Activated CD8-positive, alpha-beta T cell treated with anti-CD3 and anti-CD28 coated beads for 36 hours (primary cell): ENCODE measurements at regions not wholly inside any gene's neighbourhood (a gene's known extent, or its start where the extent isn't known, plus 50 kb on each side); places are given as distances from the start of the nearest gene placed in this dataset.

Source experiments
- ATAC-seq: fragments of 200-7000 bp; cut with Tn5 transposase; one replicate; pipeline ENCODE4 v1.10.0; 2021; ENCODE audit warnings: mild to moderate bottlenecking, moderate library complexity
- CTCF ChIA-PET: fragments of 350-600 bp; sonication (Branson Sonifier 250); formaldehyde crosslinking; loops from one replicate; lab custom pipeline; 2021; ENCODE audit warnings: antibody characterized with exemption; lab: Charles Lee
- POLR2A ChIA-PET: fragments of 350-600 bp; sonication (Branson Sonifier 250); formaldehyde crosslinking; loops from one replicate; lab custom pipeline; 2021; ENCODE audit warnings: antibody characterized with exemption; lab: Charles Lee
- DNase-seq: peaks from one replicate; pipeline ENCODE4 v3.0.0-alpha.2; 2020
- H3K27ac Mint-ChIP-seq: one replicate; pipeline ENCODE4 v1.8.0; 2021; ENCODE audit warnings: mild to moderate bottlenecking, mixed read lengths
- H3K27me3 Mint-ChIP-seq: one replicate; pipeline ENCODE4 v1.8.0; 2021; ENCODE audit warnings: mixed read lengths
- H3K36me3 Mint-ChIP-seq: one replicate; pipeline ENCODE4 v1.8.0; 2021; ENCODE audit warnings: low read depth, mixed read lengths
- H3K4me1 Mint-ChIP-seq: one replicate; pipeline ENCODE4 v1.8.0; 2021; ENCODE audit warnings: low read depth, mixed read lengths
- H3K4me3 Mint-ChIP-seq: one replicate; pipeline ENCODE4 v1.8.0; 2021; ENCODE audit warnings: mild to moderate bottlenecking, moderate library complexity, mixed read lengths
- H3K9me3 Mint-ChIP-seq: one replicate; pipeline ENCODE4 v1.8.0; 2021; ENCODE audit warnings: mixed read lengths
- CTCF ChIP-seq: fragments of 200-600 bp; IDR thresholded peaks from one replicate; pipeline ENCODE4 v1.8.0; 2022; ENCODE audit warnings: antibody characterized with exemption, mild to moderate bottlenecking
- intact Hi-C: fragments of 100-400 bp; cut with micrococcal nuclease; formaldehyde crosslinking; loops from one replicate; pipeline ENCODE4 v1.10.0; 2022

GRCh38 chr5:88450239-88450638 is 181.6 kb upstream of the TMEM161B start:
- H3K4me3 Mint-ChIP-seq = no peak overlapping the region
- H3K27me3 Mint-ChIP-seq = peaks cover 19% of the 10 kb centered on the region
- ChIA-PET CTCF (no interaction called here), POLR2A (no interaction called here)
- H3K4me1 Mint-ChIP-seq = no peaks in the 10 kb centered on the region
- no peak for DNase-seq
- H3K9me3 Mint-ChIP-seq = no peaks in the 10 kb centered on the region
- H3K27ac Mint-ChIP-seq = no peak overlapping the region
- intact Hi-C loops = no loop called here
- no peak for ATAC-seq
- H3K36me3 Mint-ChIP-seq = no peaks in the 10 kb centered on the region
- TF ChIP-seq CTCF = no peak

DNA sequence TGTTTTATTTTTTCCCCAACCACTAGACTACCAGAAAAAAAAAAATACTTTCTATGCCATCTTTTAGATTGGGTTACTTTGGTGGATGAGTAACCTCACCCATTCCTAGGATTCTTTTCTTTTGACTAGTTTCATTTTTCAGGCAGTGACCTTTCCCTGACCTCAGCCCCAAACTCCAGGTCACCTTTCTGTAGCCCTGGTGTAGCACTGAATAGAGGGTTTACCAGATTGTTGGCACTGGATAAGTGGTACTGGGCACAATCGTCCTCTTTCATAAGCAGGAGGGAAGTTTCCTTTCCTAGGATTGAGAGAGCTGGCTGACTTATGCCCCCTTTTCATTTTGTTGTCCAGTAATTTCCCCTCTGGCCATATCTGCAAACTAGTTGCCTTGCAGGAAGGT is 169.4 kb upstream of the TMEM161B start:
- ChIA-PET CTCF (no interaction called here), POLR2A (no interaction called here)
- Mint-ChIP-seq H3K9me3 (no peaks in the 10 kb centered on the region), H3K27me3 (peaks cover 2% of the 10 kb centered on the region), H3K36me3 (no peaks in the 10 kb centered on the region), H3K27ac (no peak overlapping the region), H3K4me1 (no peaks in the 10 kb centered on the region), H3K4me3 (no peak overlapping the region)
- intact Hi-C loops = no loop called here
- ATAC-seq = no peak
- no peak for TF ChIP-seq CTCF
- no peak for DNase-seq

DNA sequence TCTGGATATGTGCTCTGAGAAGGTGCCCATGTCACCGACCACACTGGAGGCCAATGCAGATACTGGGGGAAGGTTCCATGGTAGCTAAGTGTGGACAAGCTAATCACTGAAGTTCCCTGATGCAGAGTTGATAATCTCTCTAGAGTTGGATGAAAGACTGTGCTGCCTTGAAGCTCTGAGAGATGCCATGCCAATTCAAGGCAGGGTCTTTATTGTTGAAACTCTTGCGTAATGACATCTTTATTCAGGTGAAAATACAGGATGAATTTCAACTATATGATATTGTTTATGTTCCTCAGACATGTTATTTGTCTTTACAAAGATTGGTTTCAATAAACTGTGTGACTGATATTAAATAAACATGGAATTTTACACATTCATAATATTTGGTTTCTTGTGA is 167.6 kb upstream of the TMEM161B start:
- DNase-seq (no peak), ATAC-seq (no peak)
- POLR2A ChIA-PET = no interaction called here
- Mint-ChIP-seq H3K9me3 (no peaks in the 10 kb centered on the region), H3K36me3 (no peaks in the 10 kb centered on the region), H3K4me1 (no peaks in the 10 kb centered on the region), H3K27ac (no peak overlapping the region), H3K27me3 (peaks cover 7% of the 10 kb centered on the region), H3K4me3 (no peak overlapping the region)
- no peak for TF ChIP-seq CTCF
- intact Hi-C loops = no loop called here
- CTCF ChIA-PET = no interaction called here

DNA sequence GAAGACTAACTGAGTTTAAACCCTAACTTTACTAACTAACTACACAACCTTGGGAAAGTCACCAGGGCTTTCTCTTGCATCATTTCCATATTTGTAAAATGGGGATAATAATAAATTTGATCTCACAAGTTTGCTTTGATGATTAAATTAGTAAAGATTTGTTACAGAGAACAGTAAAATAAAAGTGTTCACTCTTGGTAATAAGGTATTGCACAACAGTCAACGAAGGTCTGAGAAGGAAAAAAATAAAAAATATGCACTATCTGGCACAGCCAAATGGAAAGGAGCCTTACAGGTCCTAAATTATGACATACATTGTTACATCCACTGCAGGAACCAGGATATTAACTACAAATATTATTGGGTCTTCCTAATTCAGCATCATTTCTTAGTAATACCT is 160.0 kb upstream of the TMEM161B start:
- DNase-seq (no peak), ATAC-seq (no peak)
- Mint-ChIP-seq H3K36me3 (no peaks in the 10 kb centered on the region), H3K9me3 (no peaks in the 10 kb centered on the region), H3K4me3 (no peak overlapping the region), H3K27me3 (peaks cover 15% of the 10 kb centered on the region), H3K27ac (no peak overlapping the region), H3K4me1 (no peaks in the 10 kb centered on the region)
- ChIA-PET POLR2A (no interaction called here), CTCF (no interaction called here)
- TF ChIP-seq CTCF = no peak
- intact Hi-C loops = no loop called here

- no peak for DNase-seq
- POLR2A ChIA-PET = no interaction called here
- no peaks in the 10 kb centered on the region for H3K9me3 Mint-ChIP-seq
Observed at GRCh38 chr5:88426441-88426840, 157.8 kb upstream of the TMEM161B start.

More at GRCh38 chr5:88426441-88426840, 157.8 kb upstream of the TMEM161B start:
- peaks cover 9% of the 10 kb centered on the region for H3K27me3 Mint-ChIP-seq
- CTCF ChIA-PET = no interaction called here
- TF ChIP-seq CTCF = no peak
- H3K4me3 Mint-ChIP-seq = no peak overlapping the region
- H3K36me3 Mint-ChIP-seq = no peaks in the 10 kb centered on the region
- no peak for ATAC-seq
- H3K4me1 Mint-ChIP-seq = no peaks in the 10 kb centered on the region
- intact Hi-C loops = no loop called here
- H3K27ac Mint-ChIP-seq = no peak overlapping the region
